SU-DHL-6 (cell line): ENCODE measurements at regions not wholly inside any gene's neighbourhood (a gene's known extent, or its start where the extent isn't known, plus 50 kb on each side); places are given as distances from the start of the nearest gene placed in this dataset.
"Not testable (repeated sequence)": the region's sequence is repeated elsewhere in the genome, so short reads cannot be mapped to it uniquely, and the experiment has no call there.

Experiments
- H2AFZ ChIP-seq: fragments of 200-600 bp; sonication (generic); 2 replicates; pipeline ENCODE4 v1.6.1; 2014; ENCODE audit warnings: low read depth, mild to moderate bottlenecking, moderate library complexity, mixed read lengths, antibody characterized with exemption, low read length; ENCODE audit not compliant: severe bottlenecking
- H3F3A ChIP-seq: fragments of 200-600 bp; shearing (Covaris generic); 2 replicates; pipeline ENCODE4 v1.6.0; 2016; ENCODE audit warnings: antibody characterized with exemption, mild to moderate bottlenecking; ENCODE audit not compliant: insufficient read depth
- H3K27ac ChIP-seq: fragments of 200-600 bp; sonication (generic); 2 replicates; pipeline ENCODE4 v1.5.1; 2016; ENCODE audit warnings: low read depth, mild to moderate bottlenecking, low read length, moderate library complexity, mixed read lengths
- H3K27me3 ChIP-seq: fragments of 200-600 bp; sonication (generic), shearing (Covaris generic); 2 replicates; pipeline ENCODE4 v1.6.0; 2014; ENCODE audit warnings: mild to moderate bottlenecking, low read length
- H3K36me3 ChIP-seq: fragments of 200-600 bp; sonication (generic); 2 replicates; pipeline ENCODE4 v1.6.1; 2014; ENCODE audit warnings: mild to moderate bottlenecking, low read length, mixed read lengths
- H3K4me2 ChIP-seq: fragments of 300-600, 200-600 bp; shearing (Covaris generic), sonication (generic); 2 replicates; pipeline ENCODE4 v1.6.0; 2014; ENCODE audit warnings: low read length, low read depth, mild to moderate bottlenecking; ENCODE audit not compliant: poor library complexity, severe bottlenecking
- H3K4me3 ChIP-seq: fragments of 200-600 bp; sonication (generic); 2 replicates; pipeline ENCODE4 v1.5.1; 2014; ENCODE audit warnings: antibody characterized with exemption, low read length, mild to moderate bottlenecking, mixed read lengths; ENCODE audit not compliant: insufficient read depth, poor library complexity, severe bottlenecking
- H3K79me2 ChIP-seq: fragments of 200-600 bp; sonication (generic); 2 replicates; pipeline ENCODE4 v1.6.1; 2014; ENCODE audit warnings: mild to moderate bottlenecking, low read length, moderate library complexity; ENCODE audit not compliant: insufficient read depth
- H3K9ac ChIP-seq: fragments of 200-600 bp; sonication (generic); 2 replicates; pipeline ENCODE4 v1.7.0; 2014; ENCODE audit warnings: mild to moderate bottlenecking, low read length
- H3K9me2 ChIP-seq: fragments of 200-600 bp; sonication (generic); replicated peaks from 2 replicates; pipeline ENCODE4 v1.6.1; 2014; ENCODE audit warnings: low read length; ENCODE audit not compliant: insufficient read depth
- H3K9me3 ChIP-seq: fragments of 200-600 bp; sonication (generic); 2 replicates; pipeline ENCODE4 v1.6.1; 2014; ENCODE audit warnings: low read length, mixed read lengths; ENCODE audit not compliant: insufficient read depth
- H4K20me1 ChIP-seq: fragments of 200-600 bp; sonication (generic); 2 replicates; pipeline ENCODE4 v1.6.1; 2014; ENCODE audit warnings: low read depth, mild to moderate bottlenecking, antibody characterized with exemption, low read length, moderate library complexity, mixed read lengths
- CTCF ChIP-seq: fragments of 200-600 bp; sonication (generic); IDR thresholded peaks from one replicate; pipeline ENCODE4 v1.5.1; 2017; ENCODE audit warnings: antibody characterized with exemption, mild to moderate bottlenecking, low read length, moderate library complexity; ENCODE audit not compliant: insufficient read depth, poor library complexity, severe bottlenecking
- EZH2phosphoT487 ChIP-seq: fragments of 200-600 bp; sonication (generic), shearing (Covaris generic); conservative IDR thresholded peaks from 2 replicates; pipeline ENCODE4 v1.6.1; 2018; ENCODE audit warnings: mild to moderate bottlenecking, antibody characterized with exemption, low read length, moderate library complexity, mixed read lengths

- Histone ChIP-seq H3F3A (no peaks in the 10 kb centered on the region), H4K20me1 (no peaks in the 10 kb centered on the region), H3K36me3 (no peaks in the 10 kb centered on the region), H3K4me2 (no peak overlapping the region), H3K9ac (no peak overlapping the region), H3K4me3 (no peak overlapping the region), H3K79me2 (no peaks in the 10 kb centered on the region), H2AFZ (no peak overlapping the region), H3K9me2 (no peaks in the 10 kb centered on the region), H3K27me3 (no peaks in the 10 kb centered on the region), H3K9me3 (no peaks in the 10 kb centered on the region), H3K27ac (no peak overlapping the region)
- TF ChIP-seq CTCF (no peak), EZH2phosphoT487 (no peak)
Observed at GRCh38 chr5:106262395-106262794, 1408.3 kb downstream of the EFNA5 start.

- not testable (repeated sequence) for H3K4me3 ChIP-seq, H3K9ac ChIP-seq, H2AFZ ChIP-seq, H3F3A ChIP-seq, H3K79me2 ChIP-seq, H3K27me3 ChIP-seq, H3K9me3 ChIP-seq, H3K4me2 ChIP-seq, H3K27ac ChIP-seq, H3K36me3 ChIP-seq, H4K20me1 ChIP-seq, H3K9me2 ChIP-seq
Observed at GRCh38 chr5:106259431-106260090, 1411.2 kb downstream of the EFNA5 start.

DNA sequence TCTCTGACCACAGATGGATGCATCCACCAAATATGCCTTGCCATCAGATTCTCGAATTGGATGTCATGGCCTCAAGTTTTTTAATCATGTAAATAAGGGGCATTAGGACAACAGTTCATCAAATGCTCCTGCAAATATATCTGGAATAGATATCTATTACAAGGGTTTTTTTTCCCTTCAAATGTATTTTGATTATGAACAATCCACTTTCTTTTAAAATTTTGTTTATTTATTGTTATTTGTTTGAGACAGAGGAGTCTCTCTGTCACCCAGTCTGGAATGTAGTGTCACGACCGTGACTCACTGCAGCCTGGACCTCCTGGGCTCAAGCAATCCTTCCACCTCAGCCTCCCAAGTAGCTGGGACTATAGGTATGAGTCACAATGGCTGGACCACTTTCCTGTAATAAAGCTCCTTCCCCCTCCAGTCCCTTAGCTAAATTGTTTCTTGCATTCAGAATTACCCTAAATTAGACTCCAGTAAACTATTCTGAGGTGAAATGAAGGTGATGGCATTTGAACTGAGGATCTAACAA, 1412.1 kb downstream of the EFNA5 start:
- TF ChIP-seq EZH2phosphoT487 (no peak), CTCF (no peak)
- H3K4me2 ChIP-seq, result no peak overlapping the region
- H3K4me3 ChIP-seq, result no peak overlapping the region
- H3K9me3 ChIP-seq, result no peaks in the 10 kb centered on the region
- H3K79me2 ChIP-seq, result no peaks in the 10 kb centered on the region
- no peaks in the 10 kb centered on the region for H3K27me3 ChIP-seq
- H3K36me3 ChIP-seq, result no peaks in the 10 kb centered on the region
- H3K9me2 ChIP-seq, result no peaks in the 10 kb centered on the region
- no peaks in the 10 kb centered on the region for H4K20me1 ChIP-seq
- H3K27ac ChIP-seq, result no peak overlapping the region
- no peak overlapping the region for H2AFZ ChIP-seq
- H3F3A ChIP-seq, result no peaks in the 10 kb centered on the region
- H3K9ac ChIP-seq, result no peak overlapping the region

- TF ChIP-seq CTCF (no peak), EZH2phosphoT487 (no peak)
- H3K4me2 ChIP-seq, result no peak overlapping the region
- no peak overlapping the region for H2AFZ ChIP-seq
- H3K36me3 ChIP-seq, result no peaks in the 10 kb centered on the region
- no peak overlapping the region for H3K4me3 ChIP-seq
- H3K9ac ChIP-seq, result no peak overlapping the region
- H4K20me1 ChIP-seq, result no peaks in the 10 kb centered on the region
- H3K9me3 ChIP-seq, result no peaks in the 10 kb centered on the region
- no peak overlapping the region for H3K27ac ChIP-seq
- H3K79me2 ChIP-seq, result no peaks in the 10 kb centered on the region
- H3F3A ChIP-seq, result no peaks in the 10 kb centered on the region
- no peaks in the 10 kb centered on the region for H3K27me3 ChIP-seq
- no peaks in the 10 kb centered on the region for H3K9me2 ChIP-seq
Observed at GRCh38 chr5:106254784-106255183, 1416.0 kb downstream of the EFNA5 start.

DNA sequence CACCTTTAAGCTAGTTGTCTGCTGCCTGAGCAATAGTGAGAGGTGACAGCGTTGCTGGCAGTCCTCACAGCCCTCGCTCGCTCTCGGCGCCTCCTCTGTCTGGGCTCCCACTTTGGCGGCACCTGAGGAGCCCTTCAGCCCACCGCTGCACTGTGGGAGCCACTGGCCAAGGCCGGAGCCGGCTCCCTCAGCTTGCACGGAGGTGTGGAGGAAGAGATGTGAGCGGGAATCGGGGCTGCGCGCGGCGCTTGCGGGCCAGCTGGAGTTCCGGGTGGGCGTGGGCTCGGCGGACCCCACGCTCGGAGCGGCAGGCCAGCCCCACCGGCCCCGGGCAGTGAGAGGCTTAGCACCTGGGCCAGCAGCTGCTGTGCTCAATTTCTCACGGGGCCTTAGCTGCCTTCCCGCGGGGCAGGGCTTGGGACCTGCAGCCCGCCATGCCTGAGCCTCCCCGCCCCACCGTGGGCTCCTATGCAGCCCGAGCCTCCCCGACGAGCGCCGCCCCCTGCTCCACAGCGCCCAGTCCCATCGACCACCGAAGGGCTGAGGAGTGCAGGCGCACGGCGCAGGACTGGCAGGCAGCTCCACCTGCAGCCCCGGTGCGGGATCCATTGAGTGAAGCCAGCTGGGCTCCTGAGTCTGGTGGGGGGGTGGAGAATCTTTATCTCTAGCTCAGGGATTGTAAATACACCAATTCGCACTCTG, 1424.5 kb downstream of the EFNA5 start:
- H3K79me2 ChIP-seq, H3K27ac ChIP-seq, H3K9me2 ChIP-seq, H3K9ac ChIP-seq, H3K4me2 ChIP-seq, H3K9me3 ChIP-seq, H3K27me3 ChIP-seq, H3K36me3 ChIP-seq, H2AFZ ChIP-seq, H3K4me3 ChIP-seq, H4K20me1 ChIP-seq, H3F3A ChIP-seq: not testable (repeated sequence)
